IMR-90 (cell line): ENCODE measurements at regions not wholly inside any gene's neighbourhood (a gene's known extent, or its start where the extent isn't known, plus 50 kb on each side); places are given as distances from the start of the nearest gene placed in this dataset.

ENCODE experiments used
- ATAC-seq: fragments of 200-7000 bp; cut with Tn5 transposase; 2 replicates; pipeline ENCODE4 v1.9.1; 2020; ENCODE audit warnings: low read depth, mild to moderate bottlenecking, moderate library complexity
- BruUV-seq: library from RNA; stranded (reverse); fragments of 400-500 nt; replicated peaks from 2 replicates; lab custom pipeline; 2021; lab: Mats Ljungman, UMichigan
- CTCF ChIA-PET: fragments of 300-600 bp; formaldehyde crosslinking; extraction: SDS; loops from one replicate; lab custom pipeline; 2021; ENCODE audit warnings: antibody characterized with exemption; lab: Yijun Ruan, JAX
- POLR2A ChIA-PET: fragments of 300-600 bp; sonication (Branson Sonifier 250); formaldehyde crosslinking; loops from one replicate; lab custom pipeline; 2022; ENCODE audit warnings: antibody characterized with exemption; ENCODE audit not compliant: unreplicated experiment; lab: Charles Lee
- DNase-seq: peaks from one replicate; pipeline ENCODE4 v3.0.0; 2013
- H2AFZ ChIP-seq: replicated peaks from 2 replicates; pipeline ENCODE3; 2013; ENCODE audit warnings: low read length, mild to moderate bottlenecking; ENCODE audit not compliant: poor library complexity
- H2AK5ac ChIP-seq: 2 replicates; pipeline ENCODE4 v1.6.1; 2013; ENCODE audit warnings: low read depth, low read length, inconsistent platforms
- H2AK9ac ChIP-seq: replicated peaks from 2 replicates; pipeline ENCODE3; 2013; ENCODE audit warnings: mild to moderate bottlenecking, low read depth, low read length, moderate library complexity; ENCODE audit not compliant: poor library complexity
- H2BK120ac ChIP-seq: 2 replicates; pipeline ENCODE4 v1.6.1; 2013; ENCODE audit warnings: low read depth, low read length, inconsistent platforms
- H2BK15ac ChIP-seq: 3 replicates; pipeline ENCODE4 v1.6.1; 2013; ENCODE audit warnings: low read depth, low read length, inconsistent platforms
- H2BK20ac ChIP-seq: 2 replicates; pipeline ENCODE4 v1.6.1; 2013; ENCODE audit warnings: low read depth, mild to moderate bottlenecking, inconsistent platforms, low read length, moderate library complexity
- H2BK5ac ChIP-seq: 2 replicates; pipeline ENCODE4 v1.6.1; 2013; ENCODE audit warnings: mild to moderate bottlenecking, low read depth, low read length, inconsistent platforms; ENCODE audit not compliant: poor library complexity, severe bottlenecking
- H3K14ac ChIP-seq: replicated peaks from 2 replicates; pipeline ENCODE4 v1.6.1; 2013; ENCODE audit warnings: low read depth, low read length, inconsistent platforms
- H3K18ac ChIP-seq: 2 replicates; pipeline ENCODE4 v1.6.1; 2013; ENCODE audit warnings: low read depth, low read length, control low read depth
- H3K23ac ChIP-seq: 2 replicates; pipeline ENCODE4 v1.6.1; 2013; ENCODE audit warnings: low read depth, low read length, inconsistent platforms
- H3K27ac ChIP-seq: 2 replicates; pipeline ENCODE4 v1.5.1; 2013; ENCODE audit warnings: mild to moderate bottlenecking, control low read depth, low read length; ENCODE audit not compliant: insufficient read depth
- H3K27me3 ChIP-seq: 2 replicates; pipeline ENCODE4 v1.6.1; 2013; ENCODE audit warnings: low read length; ENCODE audit not compliant: control insufficient read depth, insufficient read depth
- H3K36me3 ChIP-seq: 2 replicates; pipeline ENCODE4 v1.6.1; 2013; ENCODE audit warnings: low read length, mixed read lengths; ENCODE audit not compliant: control insufficient read depth, insufficient read depth
- H3K4ac ChIP-seq: 2 replicates; pipeline ENCODE4 v1.6.1; 2013; ENCODE audit warnings: low read depth, low read length, inconsistent platforms
- H3K4me1 ChIP-seq: 2 replicates; pipeline ENCODE4 v1.6.1; 2013; ENCODE audit warnings: low read length, mixed read lengths; ENCODE audit not compliant: control insufficient read depth, insufficient read depth
- H3K4me2 ChIP-seq: 2 replicates; pipeline ENCODE4 v1.6.1; 2013; ENCODE audit warnings: low read depth, mild to moderate bottlenecking, control low read depth, low read length, moderate library complexity
- H3K4me3 ChIP-seq: 2 replicates; pipeline ENCODE4 v1.5.1; 2013; ENCODE audit warnings: low read depth, mild to moderate bottlenecking, control low read depth, low read length, moderate library complexity; ENCODE audit not compliant: insufficient read depth
- H3K56ac ChIP-seq: 2 replicates; pipeline ENCODE4 v1.6.1; 2013; ENCODE audit warnings: low read length, inconsistent platforms; ENCODE audit not compliant: insufficient read depth; ENCODE audit errors: extremely low read depth
- H3K79me1 ChIP-seq, 2 experiments: 2 replicates each; pipeline ENCODE4 v1.6.1; 2013; ENCODE audit warnings: low read length in 2 of 2, inconsistent platforms in 1 of 2, low read depth in 1 of 2
- H3K9ac ChIP-seq: 2 replicates; pipeline ENCODE4 v1.6.1; 2013; ENCODE audit warnings: low read depth, low read length, control low read depth
- H3K9me1 ChIP-seq: 2 replicates; pipeline ENCODE4 v1.6.1; 2013; ENCODE audit warnings: low read length, inconsistent platforms; ENCODE audit not compliant: insufficient read depth
- H3K9me3 ChIP-seq: 2 replicates; pipeline ENCODE4 v1.6.1; 2013; ENCODE audit warnings: low read length; ENCODE audit not compliant: control insufficient read depth, insufficient read depth
- H4K20me1 ChIP-seq: 2 replicates; pipeline ENCODE4 v1.6.1; 2013; ENCODE audit warnings: low read length, inconsistent platforms; ENCODE audit not compliant: insufficient read depth
- H4K5ac ChIP-seq: 2 replicates; pipeline ENCODE4 v1.6.1; 2013; ENCODE audit warnings: mild to moderate bottlenecking, low read depth, low read length, control low read depth
- H4K8ac ChIP-seq, 2 experiments: 2 replicates each; pipeline ENCODE4 v1.6.1; 2013; ENCODE audit warnings: low read depth in 2 of 2, low read length in 2 of 2, control low read depth in 1 of 2, inconsistent platforms in 1 of 2
- H4K91ac ChIP-seq: 2 replicates; pipeline ENCODE4 v1.6.1; 2013; ENCODE audit warnings: low read depth, low read length, inconsistent platforms; ENCODE audit not compliant: insufficient read depth
- BHLHE40 ChIP-seq: fragments of 150-350 bp; IDR thresholded peaks from 2 replicates; pipeline ENCODE4 v1.6.1; 2016; ENCODE audit warnings: mild to moderate bottlenecking, low read depth, low read length
- CEBPB ChIP-seq: IDR thresholded peaks from 2 replicates; pipeline ENCODE4 v1.6.1; 2012; ENCODE audit warnings: low read depth, low read length, improper control_type of control experiment
- CHD1 ChIP-seq: IDR thresholded peaks from 2 replicates; pipeline ENCODE4 v1.6.1; 2012; ENCODE audit warnings: low read depth, low read length, improper control_type of control experiment
- FOS ChIP-seq: fragments of 150-350 bp; IDR thresholded peaks from 2 replicates; pipeline ENCODE4 v1.6.1; 2016; ENCODE audit warnings: low read depth, low read length
- MAFK ChIP-seq: IDR thresholded peaks from 2 replicates; pipeline ENCODE4 v1.6.1; 2012; ENCODE audit warnings: low read depth, low read length, improper control_type of control experiment
- MAZ ChIP-seq: IDR thresholded peaks from 2 replicates; pipeline ENCODE4 v1.6.1; 2012; ENCODE audit warnings: low read depth, mild to moderate bottlenecking, low read length, improper control_type of control experiment, moderate library complexity, borderline replicate concordance
- MXI1 ChIP-seq: IDR thresholded peaks from 2 replicates; pipeline ENCODE4 v1.6.1; 2012; ENCODE audit warnings: low read depth, mild to moderate bottlenecking, low read length, moderate library complexity, borderline replicate concordance
- NFE2L2 ChIP-seq: fragments of 150-350 bp; IDR thresholded peaks from 2 replicates; pipeline ENCODE4 v1.6.1; 2016; ENCODE audit warnings: low read depth, mild to moderate bottlenecking, low read length
- POLR2A ChIP-seq: IDR thresholded peaks from 2 replicates; pipeline ENCODE4 v1.6.1; 2012; ENCODE audit warnings: mild to moderate bottlenecking, low read depth, low read length
- RAD21 ChIP-seq: IDR thresholded peaks from 2 replicates; pipeline ENCODE4 v1.6.1; 2012; ENCODE audit warnings: low read length, improper control_type of control experiment
- RCOR1 ChIP-seq: IDR thresholded peaks from 2 replicates; pipeline ENCODE4 v1.6.1; 2012; ENCODE audit warnings: mild to moderate bottlenecking, low read length, improper control_type of control experiment; ENCODE audit not compliant: insufficient replicate concordance
- RFX5 ChIP-seq: IDR thresholded peaks from 2 replicates; pipeline ENCODE4 v1.8.0; 2012; ENCODE audit warnings: low read depth, mild to moderate bottlenecking, low read length, moderate library complexity
- SMC3 ChIP-seq: fragments of 150-350 bp; IDR thresholded peaks from 2 replicates; pipeline ENCODE4 v1.6.1; 2016; ENCODE audit warnings: low read depth, mild to moderate bottlenecking, antibody characterized with exemption, low read length, moderate library complexity
- WGBS, 2 experiments: methylation state at CpG; one replicate each; pipeline versions ENCODE4 v1.1.5 to v1.1.7; 2013; ENCODE audit warnings: missing lambda C conversion rate in 2 of 2; ENCODE audit not compliant: insufficient read length in 1 of 2; ENCODE audit errors: extremely low coverage in 2 of 2; 5-methylcytosine and 5-hydroxymethylcytosine counted together
- dilution Hi-C: fragments of 300-500 bp; cut with HindIII; formaldehyde crosslinking; loops from one replicate; pipeline ENCODE4 v1.14.3; 2018; ENCODE audit warnings: low sequenced_read_pairs; ENCODE audit not compliant: unreplicated experiment
- in situ Hi-C: fragments of 300-500 bp; cut with MboI; formaldehyde crosslinking; loops from 3 replicates; pipeline ENCODE4 v1.14.3; 2019; ENCODE audit warnings: low sequenced_read_pairs, inconsistent platforms, mixed read lengths
- intact Hi-C: fragments of 100-400 bp; cut with micrococcal nuclease; formaldehyde crosslinking; loops from 2 replicates; pipeline ENCODE4 v1.10.0; 2022
- TF ChIP-seq, protein P1 (sequence below): fragments of 150-350 bp; IDR thresholded peaks from 2 replicates; pipeline ENCODE4 v1.6.1; 2017; ENCODE audit warnings: mild to moderate bottlenecking, antibody characterized with exemption, low read length, low read depth
- TF ChIP-seq, protein P2 (sequence below): fragments of 150-350 bp; IDR thresholded peaks from 2 replicates; pipeline ENCODE4 v1.6.1; 2016; ENCODE audit warnings: low read depth, mild to moderate bottlenecking, low read length, moderate library complexity, borderline replicate concordance
- TF ChIP-seq, protein P3 (sequence below): conservative IDR thresholded peaks from 2 replicates; pipeline ENCODE4 v1.5.1; 2012; ENCODE audit warnings: mild to moderate bottlenecking, low read depth, low read length, improper control_type of control experiment

DNA sequence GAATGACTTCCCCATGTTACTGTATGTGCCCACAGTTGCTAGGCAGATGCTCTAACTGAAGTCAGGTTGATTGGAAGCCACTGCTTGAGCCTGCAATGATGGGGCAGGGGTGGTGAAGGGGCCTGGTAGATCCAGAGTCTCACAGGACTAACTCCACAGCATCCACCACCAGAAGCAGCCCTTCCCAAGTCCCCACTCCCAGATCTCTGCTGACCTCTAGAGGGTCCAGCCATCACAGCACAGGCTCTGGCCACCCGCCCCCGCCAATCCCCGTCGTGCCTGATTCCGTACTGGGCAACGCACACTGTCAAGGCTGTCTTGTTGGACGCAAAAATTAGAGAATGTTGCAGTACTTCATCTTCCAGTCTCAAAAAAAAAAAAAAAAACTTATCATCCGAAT, 136.8 kb upstream of the PDE1C start:
- no peak overlapping the region for H3K9ac ChIP-seq
- peak; percentile 62 for ATAC-seq
- H3K4me2 ChIP-seq, result no peak overlapping the region
- intact Hi-C loops, result loop anchor here (5.0 to 10.0 kb wide), 3 partner anchors 1072 to 1402 kb away; no protein-coding TSS in a partner anchor
- H3K9me3 ChIP-seq, result no peaks in the 10 kb centered on the region
- POLR2A ChIA-PET, result no interaction called here
- no peak overlapping the region for H3K56ac ChIP-seq
- H3K9me1 ChIP-seq, result no peaks in the 10 kb centered on the region; the same call in 1 of the 2 replicates
- no TSS peak for BruUV-seq
- H2AK5ac ChIP-seq, result no peak overlapping the region
- in situ Hi-C loops, result no loop called here
- H3K27me3 ChIP-seq, result peaks cover 5% of the 10 kb centered on the region
- H2BK20ac ChIP-seq, result no peak overlapping the region
- no peak overlapping the region for H3K18ac ChIP-seq
- H2AFZ ChIP-seq, result peak overlapping the region; percentile 19
- no peak overlapping the region for H2BK5ac ChIP-seq
- peak; percentile 3 for DNase-seq
- H3K79me1 ChIP-seq, result no peaks in the 10 kb centered on the region
- H4K8ac ChIP-seq, result no peak overlapping the region
- H2BK15ac ChIP-seq, result no peak overlapping the region
- H4K91ac ChIP-seq, result no peak overlapping the region
- H2AK9ac ChIP-seq, result no peak overlapping the region
- H3K27ac ChIP-seq, result no peak overlapping the region
- no peaks in the 10 kb centered on the region for H3K36me3 ChIP-seq
- H3K4ac ChIP-seq, result no peak overlapping the region
- no peak overlapping the region for H3K4me3 ChIP-seq
- no peak overlapping the region for H3K23ac ChIP-seq
- H2BK120ac ChIP-seq, result no peak overlapping the region
- no CpG with 5 or more reads among the region's 8 CpGs for WGBS, 2 experiments
- H4K5ac ChIP-seq, result no peak overlapping the region
- dilution Hi-C loops, result no loop called here
- CTCF ChIA-PET, result no interaction called here
- H4K20me1 ChIP-seq, result no peaks in the 10 kb centered on the region
- no peaks in the 10 kb centered on the region for H3K4me1 ChIP-seq
- no peak for TF ChIP-seq BHLHE40
- no peak for TF ChIP-seq NFE2L2
- TF ChIP-seq MAFK, result no peak
- TF ChIP-seq RCOR1, result no peak
- no peak for TF ChIP-seq MXI1
- TF ChIP-seq, protein P1, sequence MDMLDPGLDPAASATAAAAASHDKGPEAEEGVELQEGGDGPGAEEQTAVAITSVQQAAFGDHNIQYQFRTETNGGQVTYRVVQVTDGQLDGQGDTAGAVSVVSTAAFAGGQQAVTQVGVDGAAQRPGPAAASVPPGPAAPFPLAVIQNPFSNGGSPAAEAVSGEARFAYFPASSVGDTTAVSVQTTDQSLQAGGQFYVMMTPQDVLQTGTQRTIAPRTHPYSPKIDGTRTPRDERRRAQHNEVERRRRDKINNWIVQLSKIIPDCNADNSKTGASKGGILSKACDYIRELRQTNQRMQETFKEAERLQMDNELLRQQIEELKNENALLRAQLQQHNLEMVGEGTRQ, result no peak
- peak; percentile 61 for TF ChIP-seq RAD21
- no peak for TF ChIP-seq CEBPB
- TF ChIP-seq FOS, result no peak
- TF ChIP-seq RFX5, result no peak
- peak; percentile 22; the same call in 1 of the 2 replicates for TF ChIP-seq SMC3
- no peak for TF ChIP-seq MAZ
- TF ChIP-seq, protein P2, sequence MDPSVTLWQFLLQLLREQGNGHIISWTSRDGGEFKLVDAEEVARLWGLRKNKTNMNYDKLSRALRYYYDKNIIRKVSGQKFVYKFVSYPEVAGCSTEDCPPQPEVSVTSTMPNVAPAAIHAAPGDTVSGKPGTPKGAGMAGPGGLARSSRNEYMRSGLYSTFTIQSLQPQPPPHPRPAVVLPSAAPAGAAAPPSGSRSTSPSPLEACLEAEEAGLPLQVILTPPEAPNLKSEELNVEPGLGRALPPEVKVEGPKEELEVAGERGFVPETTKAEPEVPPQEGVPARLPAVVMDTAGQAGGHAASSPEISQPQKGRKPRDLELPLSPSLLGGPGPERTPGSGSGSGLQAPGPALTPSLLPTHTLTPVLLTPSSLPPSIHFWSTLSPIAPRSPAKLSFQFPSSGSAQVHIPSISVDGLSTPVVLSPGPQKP, result no peak
- no peak for TF ChIP-seq POLR2A
- TF ChIP-seq, protein P3, sequence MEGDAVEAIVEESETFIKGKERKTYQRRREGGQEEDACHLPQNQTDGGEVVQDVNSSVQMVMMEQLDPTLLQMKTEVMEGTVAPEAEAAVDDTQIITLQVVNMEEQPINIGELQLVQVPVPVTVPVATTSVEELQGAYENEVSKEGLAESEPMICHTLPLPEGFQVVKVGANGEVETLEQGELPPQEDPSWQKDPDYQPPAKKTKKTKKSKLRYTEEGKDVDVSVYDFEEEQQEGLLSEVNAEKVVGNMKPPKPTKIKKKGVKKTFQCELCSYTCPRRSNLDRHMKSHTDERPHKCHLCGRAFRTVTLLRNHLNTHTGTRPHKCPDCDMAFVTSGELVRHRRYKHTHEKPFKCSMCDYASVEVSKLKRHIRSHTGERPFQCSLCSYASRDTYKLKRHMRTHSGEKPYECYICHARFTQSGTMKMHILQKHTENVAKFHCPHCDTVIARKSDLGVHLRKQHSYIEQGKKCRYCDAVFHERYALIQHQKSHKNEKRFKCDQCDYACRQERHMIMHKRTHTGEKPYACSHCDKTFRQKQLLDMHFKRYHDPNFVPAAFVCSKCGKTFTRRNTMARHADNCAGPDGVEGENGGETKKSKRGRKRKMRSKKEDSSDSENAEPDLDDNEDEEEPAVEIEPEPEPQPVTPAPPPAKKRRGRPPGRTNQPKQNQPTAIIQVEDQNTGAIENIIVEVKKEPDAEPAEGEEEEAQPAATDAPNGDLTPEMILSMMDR, result peak; percentile 52
- no peak for TF ChIP-seq CHD1
- no peak overlapping the region for H3K14ac ChIP-seq
